ENCODE measurements at regions not wholly inside any gene's neighbourhood (a gene's known extent, or its start where the extent isn't known, plus 50 kb on each side); places are given as distances from the start of the nearest gene placed in this dataset.
A peak's percentile ranks its signal among the peaks of the same experiment; 100 is the strongest.

- no peak overlapping the region for H3K4me3 ChIP-seq (ENCODE audit: low read length)
- TF ChIP-seq CTCF (conservative IDR thresholded peaks at IDR 0.05; ENCODE audit: low read length): no peak
- no peak for DNase-seq (ENCODE audit: low read depth)
Observed at GRCh38 chr6:23503173-23503572, 622.8 kb upstream of the NRSN1 start.

GRCh38 chr6:23505026-23505425 lies 621.0 kb upstream of the NRSN1 start:
- TF ChIP-seq CTCF (conservative IDR thresholded peaks at IDR 0.05; ENCODE audit: low read length): no peak
- peak; percentile 44 for DNase-seq (ENCODE audit: low read depth)

GRCh38 chr6:23510778-23511510 lies 615.1 kb upstream of the NRSN1 start:
- TF ChIP-seq CTCF (conservative IDR thresholded peaks at IDR 0.05; ENCODE audit: low read length): no peak
- no peak for DNase-seq (ENCODE audit: low read depth)
- no peak overlapping the region for H3K4me3 ChIP-seq (ENCODE audit: low read length)

More at GRCh38 chr6:23505026-23505425, 621.0 kb upstream of the NRSN1 start:
- no peak overlapping the region for H3K4me3 ChIP-seq (ENCODE audit: low read length)

GRCh38 chr6:23511817-23512216 lies 614.2 kb upstream of the NRSN1 start:
- H3K4me3 ChIP-seq (ENCODE audit: low read length): no peak overlapping the region
- TF ChIP-seq CTCF (conservative IDR thresholded peaks at IDR 0.05; ENCODE audit: low read length): no peak
- DNase-seq (ENCODE audit: low read depth): no peak

- no peak for DNase-seq (ENCODE audit: low read depth)
- H3K4me3 ChIP-seq (ENCODE audit: low read length): no peak overlapping the region
- TF ChIP-seq CTCF (conservative IDR thresholded peaks at IDR 0.05; ENCODE audit: low read length): no peak
Observed at GRCh38 chr6:23518294-23518693, 607.7 kb upstream of the NRSN1 start.

- no peak for DNase-seq (ENCODE audit: low read depth)
- no peak for TF ChIP-seq CTCF (conservative IDR thresholded peaks at IDR 0.05; ENCODE audit: low read length)
- no peak overlapping the region for H3K4me3 ChIP-seq (ENCODE audit: low read length)
Observed at GRCh38 chr6:23522792-23523547, 603.0 kb upstream of the NRSN1 start.

GRCh38 chr6:23523771-23524170 lies 602.2 kb upstream of the NRSN1 start:
- H3K4me3 ChIP-seq (ENCODE audit: low read length): no peak overlapping the region
- DNase-seq (ENCODE audit: low read depth): no peak
- no peak for TF ChIP-seq CTCF (conservative IDR thresholded peaks at IDR 0.05; ENCODE audit: low read length)
